ENCODE measurements at regions not wholly inside any gene's neighbourhood (a gene's known extent, or its start where the extent isn't known, plus 50 kb on each side); places are given as distances from the start of the nearest gene placed in this dataset.

DNA sequence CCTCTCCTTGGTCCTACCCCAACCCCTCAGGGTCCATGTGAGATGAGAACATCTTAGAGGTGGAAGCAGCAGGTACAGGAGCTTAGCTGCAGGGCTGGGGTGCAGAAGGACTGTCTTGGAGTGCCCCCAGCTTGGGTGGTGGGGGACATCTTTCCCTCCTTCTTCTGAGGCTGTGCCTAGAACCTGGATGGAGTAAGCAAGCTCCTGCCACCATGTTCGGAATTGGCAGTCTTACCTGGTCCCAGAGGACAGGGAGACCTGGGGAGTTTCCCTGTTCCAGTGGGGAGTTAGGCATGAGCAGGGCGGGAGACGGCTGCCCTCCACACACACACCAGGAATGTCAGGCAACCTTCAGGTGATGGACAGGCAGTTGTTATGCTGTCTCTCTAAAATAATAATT lies 131.0 kb upstream of the COPS8 start:
- TF ChIP-seq, protein P1, sequence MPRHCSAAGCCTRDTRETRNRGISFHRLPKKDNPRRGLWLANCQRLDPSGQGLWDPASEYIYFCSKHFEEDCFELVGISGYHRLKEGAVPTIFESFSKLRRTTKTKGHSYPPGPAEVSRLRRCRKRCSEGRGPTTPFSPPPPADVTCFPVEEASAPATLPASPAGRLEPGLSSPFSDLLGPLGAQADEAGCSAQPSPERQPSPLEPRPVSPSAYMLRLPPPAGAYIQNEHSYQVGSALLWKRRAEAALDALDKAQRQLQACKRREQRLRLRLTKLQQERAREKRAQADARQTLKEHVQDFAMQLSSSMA (CRISPR knock-in tag; IDR thresholded peaks at IDR 0.05), result no peak
- no peak for TF ChIP-seq DNMT3B (CRISPR knock-in tag; conservative IDR thresholded peaks at IDR 0.05)
- TF ChIP-seq, protein P2, sequence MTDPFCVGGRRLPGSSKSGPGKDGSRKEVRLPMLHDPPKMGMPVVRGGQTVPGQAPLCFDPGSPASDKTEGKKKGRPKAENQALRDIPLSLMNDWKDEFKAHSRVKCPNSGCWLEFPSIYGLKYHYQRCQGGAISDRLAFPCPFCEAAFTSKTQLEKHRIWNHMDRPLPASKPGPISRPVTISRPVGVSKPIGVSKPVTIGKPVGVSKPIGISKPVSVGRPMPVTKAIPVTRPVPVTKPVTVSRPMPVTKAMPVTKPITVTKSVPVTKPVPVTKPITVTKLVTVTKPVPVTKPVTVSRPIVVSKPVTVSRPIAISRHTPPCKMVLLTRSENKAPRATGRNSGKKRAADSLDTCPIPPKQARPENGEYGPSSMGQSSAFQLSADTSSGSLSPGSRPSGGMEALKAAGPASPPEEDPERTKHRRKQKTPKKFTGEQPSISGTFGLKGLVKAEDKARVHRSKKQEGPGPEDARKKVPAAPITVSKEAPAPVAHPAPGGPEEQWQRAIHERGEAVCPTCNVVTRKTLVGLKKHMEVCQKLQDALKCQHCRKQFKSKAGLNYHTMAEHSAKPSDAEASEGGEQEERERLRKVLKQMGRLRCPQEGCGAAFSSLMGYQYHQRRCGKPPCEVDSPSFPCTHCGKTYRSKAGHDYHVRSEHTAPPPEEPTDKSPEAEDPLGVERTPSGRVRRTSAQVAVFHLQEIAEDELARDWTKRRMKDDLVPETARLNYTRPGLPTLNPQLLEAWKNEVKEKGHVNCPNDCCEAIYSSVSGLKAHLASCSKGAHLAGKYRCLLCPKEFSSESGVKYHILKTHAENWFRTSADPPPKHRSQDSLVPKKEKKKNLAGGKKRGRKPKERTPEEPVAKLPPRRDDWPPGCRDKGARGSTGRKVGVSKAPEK (CRISPR knock-in tag; IDR thresholded peaks at IDR 0.05; ENCODE audit: borderline replicate concordance), result no peak
- no peak for TF ChIP-seq ELF1 (CRISPR knock-in tag; IDR thresholded peaks at IDR 0.05)
- no peak for TF ChIP-seq SRSF1 (optimal IDR thresholded peaks at IDR 0.05; ENCODE audit: low read depth, low read length)
- TF ChIP-seq, protein P3, sequence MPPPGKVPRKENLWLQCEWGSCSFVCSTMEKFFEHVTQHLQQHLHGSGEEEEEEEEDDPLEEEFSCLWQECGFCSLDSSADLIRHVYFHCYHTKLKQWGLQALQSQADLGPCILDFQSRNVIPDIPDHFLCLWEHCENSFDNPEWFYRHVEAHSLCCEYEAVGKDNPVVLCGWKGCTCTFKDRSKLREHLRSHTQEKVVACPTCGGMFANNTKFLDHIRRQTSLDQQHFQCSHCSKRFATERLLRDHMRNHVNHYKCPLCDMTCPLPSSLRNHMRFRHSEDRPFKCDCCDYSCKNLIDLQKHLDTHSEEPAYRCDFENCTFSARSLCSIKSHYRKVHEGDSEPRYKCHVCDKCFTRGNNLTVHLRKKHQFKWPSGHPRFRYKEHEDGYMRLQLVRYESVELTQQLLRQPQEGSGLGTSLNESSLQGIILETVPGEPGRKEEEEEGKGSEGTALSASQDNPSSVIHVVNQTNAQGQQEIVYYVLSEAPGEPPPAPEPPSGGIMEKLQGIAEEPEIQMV (CRISPR knock-in tag; IDR thresholded peaks at IDR 0.05; ENCODE audit: low read depth), result no peak
- TF ChIP-seq HOXA3 (CRISPR knock-in tag; IDR thresholded peaks at IDR 0.05), result no peak
- no peak for TF ChIP-seq ZFP37 (CRISPR knock-in tag; IDR thresholded peaks at IDR 0.05; ENCODE audit: borderline replicate concordance)
- TF ChIP-seq NFKBIZ (CRISPR knock-in tag; IDR thresholded peaks at IDR 0.05), result no peak
- no peak for FAIRE-seq
- no peak for ATAC-seq
- DNase-seq (ENCODE audit: low spot score), result no peak
- intact Hi-C loops (cut with micrococcal nuclease; ENCODE audit: unreplicated experiment), result no loop called here
- Histone ChIP-seq H3K4me1 (ENCODE audit: insufficient read depth, low read length) (0 out of 2 replicates have a peak, but pooled peaks cover 4% of the 10 kb centered on the region), H3K36me3 (replicated peaks in 1 of 2; ENCODE audit: control insufficient read depth in 1 of 2, insufficient read depth in 2 of 2, low read length in 2 of 2) (no peaks in the 10 kb centered on the region), H4K20me1 (ENCODE audit: insufficient read depth, low read length) (no peaks in the 10 kb centered on the region), H3K27ac (ENCODE audit: extremely low read length, insufficient read depth, low read length) (no peak overlapping the region), H3K9me3 (ENCODE audit: low read length) (no peaks in the 10 kb centered on the region), H3K9ac (ENCODE audit: insufficient read depth, low read depth, low read length) (no peak overlapping the region), H3K79me2 (ENCODE audit: insufficient read depth, low read length) (no peaks in the 10 kb centered on the region), H3K4me2 (ENCODE audit: low read depth, low read length) (no peak overlapping the region), H3K27me3 (ENCODE audit: control insufficient read depth in 1 of 2, insufficient read depth in 2 of 2, low read length in 2 of 2) (peaks cover 0 to 19% of the 10 kb centered on the region in 2 experiments; a peak in 1 of 5 replicates), H3K4me3 (replicated peaks in 1 of 3; ENCODE audit: insufficient read depth in 1 of 3, low read depth in 2 of 3, low read length in 3 of 3) (no peak overlapping the region), H2AFZ (ENCODE audit: low read length) (no peak overlapping the region)
- CTCF ChIA-PET (ENCODE audit: low intra/inter-chr PET ratio, low total read pairs), result no interaction called here
- in situ Hi-C loops (cut with HindIII; ENCODE audit: extremely low pct_ligation_motif_present, low pct_unique_long_range_greater_than_20kb), result no loop called here
- 67% methylated on average over 2 of the region's 3 CpGs for WGBS (ENCODE audit: low lambda C conversion rate)
- BruUV-seq (replicated peaks), result no TSS peak
- POLR2A ChIA-PET, result no interaction called here

Data from HepG2 (cell line).